ENCODE measurements at regions not wholly inside any gene's neighbourhood (a gene's known extent, or its start where the extent isn't known, plus 50 kb on each side); places are given as distances from the start of the nearest gene placed in this dataset.
"Not testable (repeated sequence)": the region's sequence is repeated elsewhere in the genome, so short reads cannot be mapped to it uniquely, and the experiment has no call there.

- ATAC-seq (ENCODE audit: poor library complexity) (no peak), DNase-seq (no peak)
- intact Hi-C loops (cut with DNase I), result no loop called here
Observed at GRCh38 chr10:4403638-4404252, 422.3 kb upstream of the AKR1E2 start.

- DNase-seq; ATAC-seq (ENCODE audit: poor library complexity); intact Hi-C loops (cut with DNase I): not testable (repeated sequence)
Observed at GRCh38 chr10:4401080-4401479, 424.9 kb upstream of the AKR1E2 start.

GRCh38 chr10:4399556-4399955 lies 426.5 kb upstream of the AKR1E2 start:
- intact Hi-C loops (cut with DNase I), result no loop called here
- no peak for ATAC-seq (ENCODE audit: poor library complexity)

GRCh38 chr10:4398602-4399001 lies 427.4 kb upstream of the AKR1E2 start:
- no peak for ATAC-seq (ENCODE audit: poor library complexity)
- no peak for DNase-seq
- intact Hi-C loops (cut with DNase I), result no loop called here

More at GRCh38 chr10:4399556-4399955, 426.5 kb upstream of the AKR1E2 start:
- DNase-seq, result no peak

GRCh38 chr10:4397337-4397736 lies 428.7 kb upstream of the AKR1E2 start:
- ATAC-seq (ENCODE audit: poor library complexity) (no peak), DNase-seq (no peak)
- intact Hi-C loops (cut with DNase I), result no loop called here

GRCh38 chr10:4396401-4397283 lies 429.4 kb upstream of the AKR1E2 start:
- no peak for ATAC-seq (ENCODE audit: poor library complexity)
- no peak for DNase-seq
- intact Hi-C loops (cut with DNase I), result no loop called here

GRCh38 chr10:4395731-4396130 lies 430.3 kb upstream of the AKR1E2 start:
- ATAC-seq (ENCODE audit: poor library complexity) (no peak), DNase-seq (no peak)
- intact Hi-C loops (cut with DNase I), result no loop called here

GRCh38 chr10:4394455-4394854 lies 431.6 kb upstream of the AKR1E2 start:
- DNase-seq; ATAC-seq (ENCODE audit: poor library complexity); intact Hi-C loops (cut with DNase I): not testable (repeated sequence)

GRCh38 chr10:4391683-4392082 lies 434.3 kb upstream of the AKR1E2 start:
- intact Hi-C loops (cut with DNase I), result no loop called here
- ATAC-seq (ENCODE audit: poor library complexity) (no peak), DNase-seq (no peak)

- DNase-seq (no peak), ATAC-seq (ENCODE audit: poor library complexity) (peak; percentile 48)
- intact Hi-C loops (cut with DNase I), result no loop called here
Observed at GRCh38 chr10:4390219-4390618, 435.8 kb upstream of the AKR1E2 start.

GRCh38 chr10:4385231-4385870 lies 440.7 kb upstream of the AKR1E2 start:
- no peak for ATAC-seq (ENCODE audit: poor library complexity)
- no peak for DNase-seq
- intact Hi-C loops (cut with DNase I), result no loop called here

GRCh38 chr10:4384245-4384644 lies 441.8 kb upstream of the AKR1E2 start:
- intact Hi-C loops (cut with DNase I), result no loop called here
- DNase-seq, result no peak

GRCh38 chr10:4383651-4384098 lies 442.3 kb upstream of the AKR1E2 start:
- DNase-seq (no peak), ATAC-seq (ENCODE audit: poor library complexity) (no peak)
- intact Hi-C loops (cut with DNase I), result no loop called here

More at GRCh38 chr10:4384245-4384644, 441.8 kb upstream of the AKR1E2 start:
- ATAC-seq (ENCODE audit: poor library complexity), result no peak

GRCh38 chr10:4382811-4383210 lies 443.2 kb upstream of the AKR1E2 start:
- intact Hi-C loops (cut with DNase I), result no loop called here
- ATAC-seq (ENCODE audit: poor library complexity) (no peak), DNase-seq (no peak)

- intact Hi-C loops (cut with DNase I), result no loop called here
- DNase-seq (no peak), ATAC-seq (ENCODE audit: poor library complexity) (no peak)
Observed at GRCh38 chr10:4373612-4374011, 452.4 kb upstream of the AKR1E2 start.

- no peak for ATAC-seq (ENCODE audit: poor library complexity)
- DNase-seq, result no peak
- intact Hi-C loops (cut with DNase I), result no loop called here
Observed at GRCh38 chr10:4373098-4373497, 452.9 kb upstream of the AKR1E2 start.

- intact Hi-C loops (cut with DNase I), result no loop called here
- DNase-seq (no peak), ATAC-seq (ENCODE audit: poor library complexity) (peak; percentile 93)
Observed at GRCh38 chr10:4372601-4373000, 453.4 kb upstream of the AKR1E2 start.

- DNase-seq (no peak), ATAC-seq (ENCODE audit: poor library complexity) (no peak)
- intact Hi-C loops (cut with DNase I), result no loop called here
Observed at GRCh38 chr10:4371691-4372295, 454.2 kb upstream of the AKR1E2 start.

- ATAC-seq (ENCODE audit: poor library complexity) (no peak), DNase-seq (no peak)
- intact Hi-C loops (cut with DNase I), result no loop called here
Observed at GRCh38 chr10:4370376-4370775, 455.6 kb upstream of the AKR1E2 start.
